SK-N-SH (cell line): ENCODE measurements at regions not wholly inside any gene's neighbourhood (a gene's known extent, or its start where the extent isn't known, plus 50 kb on each side); places are given as distances from the start of the nearest gene placed in this dataset.

Experiments used
- CTCF ChIA-PET: fragments of 300-600, 350-600 bp; formaldehyde crosslinking; extraction: SDS; loops from one replicate; lab custom pipeline; 2021; lab: Yijun Ruan, JAX
- POLR2A ChIA-PET: fragments of 350-600 bp; sonication (Branson Sonifier 250); formaldehyde crosslinking; extraction: SDS; loops from one replicate; lab custom pipeline; 2020; ENCODE audit warnings: antibody characterized with exemption, inconsistent platforms; lab: Yijun Ruan, JAX
- DNase-seq: peaks from one replicate; pipeline ENCODE4 v3.0.0; 2012
- H2AFZ ChIP-seq: fragments of 200-600 bp; sonication (generic); 2 replicates; pipeline ENCODE4 v1.8.1; 2016; ENCODE audit warnings: antibody characterized with exemption, mild to moderate bottlenecking, low read depth
- H3F3A ChIP-seq: fragments of 200-600 bp; sonication (generic); replicated peaks from 2 replicates; pipeline ENCODE3; 2016; ENCODE audit warnings: antibody characterized with exemption, mild to moderate bottlenecking; ENCODE audit not compliant: insufficient read depth
- H3K27ac ChIP-seq, 2 experiments: fragments of 200-500 bp in 1 of 2; fragments of 200-600 bp in 1 of 2; sonication (Bioruptor generic) in 1 of 2; sonication (generic), shearing (Covaris generic) in 1 of 2; 2 replicates each; pipeline versions ENCODE4 v1.5.1 to v1.6.1; 2014 to 2016; ENCODE audit warnings: low read depth in 2 of 2, inconsistent platforms in 1 of 2, low read length in 1 of 2, mild to moderate bottlenecking in 1 of 2, mixed read lengths in 1 of 2
- H3K27me3 ChIP-seq: fragments of 200-600 bp; sonication (generic), shearing (Covaris generic); 2 replicates; pipeline ENCODE4 v1.6.1; 2016; ENCODE audit warnings: mixed run types; ENCODE audit not compliant: insufficient read depth
- H3K36me3 ChIP-seq, 2 experiments: fragments of 200-500 bp in 1 of 2; fragments of 200-600 bp in 1 of 2; sonication (Bioruptor generic) in 1 of 2; sonication (generic) in 1 of 2; replicated peaks in 1 of 2; 2 replicates each; pipeline versions ENCODE3 to v1.5.1; 2014 to 2016; ENCODE audit warnings: low read length in 1 of 2, mild to moderate bottlenecking in 1 of 2; ENCODE audit not compliant: insufficient read depth in 2 of 2, control insufficient read depth in 1 of 2
- H3K4me1 ChIP-seq, 2 experiments: fragments of 200-500 bp in 1 of 2; fragments of 200-600 bp in 1 of 2; sonication (Bioruptor generic) in 1 of 2; sonication (generic), shearing (Covaris generic) in 1 of 2; 2 replicates each; pipeline versions ENCODE4 v1.5.1 to v1.6.1; 2014 to 2016; ENCODE audit warnings: low read depth in 1 of 2, low read length in 1 of 2, mixed run types in 1 of 2; ENCODE audit not compliant: insufficient read depth in 2 of 2, control insufficient read depth in 1 of 2
- H3K4me2 ChIP-seq: fragments of 200-600 bp; sonication (generic), shearing (Covaris generic); 2 replicates; pipeline ENCODE4 v1.6.1; 2017; ENCODE audit warnings: mixed run types
- H3K4me3 ChIP-seq, 2 experiments: fragments of 200-500 bp in 1 of 2; fragments of 200-600 bp in 1 of 2; sonication (Bioruptor generic) in 1 of 2; sonication (generic), shearing (Covaris generic) in 1 of 2; 2 replicates each; pipeline versions ENCODE4 v1.5.1 to v1.8.1; 2014 to 2016; ENCODE audit warnings: low read depth in 2 of 2, inconsistent platforms in 1 of 2, low read length in 1 of 2, mild to moderate bottlenecking in 1 of 2, mixed read lengths in 1 of 2, moderate library complexity in 1 of 2
- H3K79me2 ChIP-seq: fragments of 200-600 bp; sonication (generic); 2 replicates; pipeline ENCODE4 v1.8.1; 2017; ENCODE audit warnings: mild to moderate bottlenecking; ENCODE audit not compliant: insufficient read depth
- H3K9ac ChIP-seq: fragments of 200-600 bp; sonication (generic); 2 replicates; pipeline ENCODE4 v1.6.1; 2017; ENCODE audit warnings: mixed run types
- H3K9me2 ChIP-seq: fragments of 200-600 bp; sonication (generic); 2 replicates; pipeline ENCODE4 v1.6.1; 2017; ENCODE audit warnings: mixed run types
- H3K9me3 ChIP-seq: fragments of 200-600 bp; sonication (generic); 2 replicates; pipeline ENCODE4 v1.6.1; 2017; ENCODE audit warnings: mixed run types, mild to moderate bottlenecking, moderate library complexity
- H4K20me1 ChIP-seq: fragments of 200-600 bp; sonication (generic); 2 replicates; pipeline ENCODE4 v1.6.1; 2017; ENCODE audit warnings: mild to moderate bottlenecking, mixed run types; ENCODE audit not compliant: insufficient read depth
- CHD2 ChIP-seq: fragments of 150-350 bp; IDR thresholded peaks from 2 replicates; pipeline ENCODE4 v1.6.1; 2018; ENCODE audit warnings: low read length; ENCODE audit not compliant: partially characterized antibody
- CTCF ChIP-seq: fragments of 200-600 bp; sonication (generic); IDR thresholded peaks from 2 replicates; pipeline ENCODE4 v1.6.1; 2017; ENCODE audit warnings: antibody characterized with exemption, mild to moderate bottlenecking, moderate library complexity
- EP300 ChIP-seq, 2 experiments: IDR thresholded peaks; 2 replicates each; pipeline versions ENCODE4 v1.4.0 to v1.6.1; 2012; ENCODE audit warnings: borderline replicate concordance in 1 of 2, low read depth in 1 of 2, low read length in 1 of 2
- FOSL2 ChIP-seq: IDR thresholded peaks from 2 replicates; pipeline ENCODE4 v1.4.0; 2012; ENCODE audit warnings: low read depth, mild to moderate bottlenecking, moderate library complexity, borderline replicate concordance
- FOXJ3 ChIP-seq: sonication (generic); formaldehyde crosslinking; IDR thresholded peaks from 2 replicates; pipeline ENCODE4 v1.5.1; 2020; ENCODE audit warnings: mild to moderate bottlenecking, missing genetic modification reagents
- GABPA ChIP-seq: IDR thresholded peaks from 2 replicates; pipeline ENCODE4 v1.4.0; 2012; ENCODE audit warnings: low read depth, mild to moderate bottlenecking
- JUND ChIP-seq: IDR thresholded peaks from 2 replicates; pipeline ENCODE4 v1.4.0; 2012
- MAX ChIP-seq: IDR thresholded peaks from 2 replicates; pipeline ENCODE4 v1.4.0; 2012; ENCODE audit warnings: low read depth
- MEF2A ChIP-seq: IDR thresholded peaks from 2 replicates; pipeline ENCODE4 v1.4.0; 2012; ENCODE audit warnings: low read depth, borderline replicate concordance
- MXI1 ChIP-seq: IDR thresholded peaks from 2 replicates; pipeline ENCODE4 v1.6.1; 2012; ENCODE audit warnings: mild to moderate bottlenecking, low read depth, low read length, improper control_type of control experiment
- NFIC ChIP-seq: IDR thresholded peaks from 2 replicates; pipeline ENCODE4 v1.4.0; 2012; ENCODE audit warnings: borderline replicate concordance
- NRF1 ChIP-seq: IDR thresholded peaks from 2 replicates; pipeline ENCODE4 v1.6.1; 2012; ENCODE audit warnings: low read depth, mild to moderate bottlenecking, low read length
- PBX3 ChIP-seq: IDR thresholded peaks from 2 replicates; pipeline ENCODE4; 2012
- POLR2AphosphoS5 ChIP-seq: IDR thresholded peaks from 2 replicates; pipeline ENCODE4 v1.6.1; 2012; ENCODE audit warnings: low read depth, low read length
- RAD21 ChIP-seq: IDR thresholded peaks from 2 replicates; pipeline ENCODE4 v1.6.1; 2012; ENCODE audit warnings: mild to moderate bottlenecking, low read length
- RCOR1 ChIP-seq: fragments of 150-350 bp; IDR thresholded peaks from 2 replicates; pipeline ENCODE4 v1.6.1; 2017; ENCODE audit warnings: antibody characterized with exemption, low read length
- RFX5 ChIP-seq: IDR thresholded peaks from 2 replicates; pipeline ENCODE4 v1.6.1; 2012; ENCODE audit warnings: mild to moderate bottlenecking, improper control_type of control experiment, low read length
- TAF1 ChIP-seq: IDR thresholded peaks from 2 replicates; pipeline ENCODE4 v1.6.1; 2012; ENCODE audit warnings: low read depth, mild to moderate bottlenecking, low read length, moderate library complexity, borderline replicate concordance
- TCF12 ChIP-seq: IDR thresholded peaks from 2 replicates; pipeline ENCODE4 v1.4.0; 2012
- WGBS: methylation state at CpG from one replicate; pipeline ENCODE4 v1.1.6; 2017; ENCODE audit warnings: low lambda C conversion rate; 5-methylcytosine and 5-hydroxymethylcytosine counted together
- TF ChIP-seq, protein P1 (sequence below): IDR thresholded peaks from 2 replicates; pipeline ENCODE4 v1.4.0; 2012; ENCODE audit warnings: low read depth, borderline replicate concordance
- TF ChIP-seq, protein P2 (sequence below): fragments of 150-350 bp; IDR thresholded peaks from 2 replicates; pipeline ENCODE4 v1.6.1; 2017; ENCODE audit warnings: antibody characterized with exemption, low read length, low read depth, borderline replicate concordance

DNA sequence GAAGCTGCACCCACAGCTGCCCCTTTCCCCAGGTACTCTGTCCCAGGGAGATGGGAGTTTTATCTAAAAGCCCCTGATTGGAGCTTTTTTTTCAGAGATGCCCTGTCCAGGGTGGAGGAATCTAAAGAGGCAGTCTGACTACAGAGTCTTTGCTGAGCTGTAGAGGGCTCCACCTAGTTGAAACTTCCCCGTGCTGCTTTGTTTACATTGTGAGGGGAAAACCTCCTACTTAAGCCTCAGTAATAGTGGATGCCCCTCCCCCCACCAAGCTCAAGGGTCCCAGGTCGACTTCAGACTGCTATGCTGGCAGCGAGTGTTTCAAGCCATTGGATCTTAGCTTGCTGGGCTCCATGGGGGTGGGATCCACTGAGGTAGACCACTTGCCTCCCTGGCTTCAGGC, 470.1 kb upstream of the LARGE1 start:
- Histone ChIP-seq H3K79me2 (no peaks in the 10 kb centered on the region), H3K27me3 (no peaks in the 10 kb centered on the region), H3K4me2 (no peak overlapping the region), H3K36me3 (no peaks in the 10 kb centered on the region), H4K20me1 (no peaks in the 10 kb centered on the region), H3K27ac (no peak overlapping the region), H3K9me3 (no peaks in the 10 kb centered on the region), H2AFZ (no peak overlapping the region), H3F3A (no peaks in the 10 kb centered on the region), H3K9me2 (no peaks in the 10 kb centered on the region), H3K4me1 (no peaks in the 10 kb centered on the region), H3K4me3 (no peak overlapping the region), H3K9ac (no peak overlapping the region)
- no peak for DNase-seq
- TF ChIP-seq RCOR1 = no peak
- TF ChIP-seq RAD21 = no peak
- TF ChIP-seq TCF12 = no peak
- TF ChIP-seq TAF1 = no peak
- TF ChIP-seq MAX = no peak
- TF ChIP-seq, protein P1, sequence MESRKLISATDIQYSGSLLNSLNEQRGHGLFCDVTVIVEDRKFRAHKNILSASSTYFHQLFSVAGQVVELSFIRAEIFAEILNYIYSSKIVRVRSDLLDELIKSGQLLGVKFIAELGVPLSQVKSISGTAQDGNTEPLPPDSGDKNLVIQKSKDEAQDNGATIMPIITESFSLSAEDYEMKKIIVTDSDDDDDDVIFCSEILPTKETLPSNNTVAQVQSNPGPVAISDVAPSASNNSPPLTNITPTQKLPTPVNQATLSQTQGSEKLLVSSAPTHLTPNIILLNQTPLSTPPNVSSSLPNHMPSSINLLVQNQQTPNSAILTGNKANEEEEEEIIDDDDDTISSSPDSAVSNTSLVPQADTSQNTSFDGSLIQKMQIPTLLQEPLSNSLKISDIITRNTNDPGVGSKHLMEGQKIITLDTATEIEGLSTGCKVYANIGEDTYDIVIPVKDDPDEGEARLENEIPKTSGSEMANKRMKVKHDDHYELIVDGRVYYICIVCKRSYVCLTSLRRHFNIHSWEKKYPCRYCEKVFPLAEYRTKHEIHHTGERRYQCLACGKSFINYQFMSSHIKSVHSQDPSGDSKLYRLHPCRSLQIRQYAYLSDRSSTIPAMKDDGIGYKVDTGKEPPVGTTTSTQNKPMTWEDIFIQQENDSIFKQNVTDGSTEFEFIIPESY = no peak
- no peak for TF ChIP-seq FOSL2
- no peak for TF ChIP-seq CHD2
- no peak for TF ChIP-seq FOXJ3 (CRISPR knock-in tag)
- TF ChIP-seq NRF1 = no peak
- no peak for TF ChIP-seq CTCF
- TF ChIP-seq GABPA = no peak
- TF ChIP-seq PBX3 = no peak
- TF ChIP-seq POLR2AphosphoS5 = no peak
- no peak for TF ChIP-seq EP300 (IDR thresholded peaks at IDR 0.05; ENCODE audit: borderline replicate concordance in 1 of 2, low read depth in 1 of 2, low read length in 1 of 2)
- 0% methylated on average over 3 of the region's 3 CpGs for WGBS
- CTCF ChIA-PET = no interaction called here
- POLR2A ChIA-PET = no interaction called here

- H3K9me2 ChIP-seq = no peaks in the 10 kb centered on the region
- H3K79me2 ChIP-seq = no peaks in the 10 kb centered on the region
- H4K20me1 ChIP-seq = no peaks in the 10 kb centered on the region
- H2AFZ ChIP-seq = no peak overlapping the region
- CTCF ChIA-PET = no interaction called here
- DNase-seq = no peak
- no peaks in the 10 kb centered on the region for H3K4me1 ChIP-seq
- H3K4me3 ChIP-seq = no peak overlapping the region
- H3K27me3 ChIP-seq = no peaks in the 10 kb centered on the region
- H3F3A ChIP-seq = no peaks in the 10 kb centered on the region
- H3K9me3 ChIP-seq = no peaks in the 10 kb centered on the region
- H3K27ac ChIP-seq = no peak overlapping the region
- H3K36me3 ChIP-seq = no peaks in the 10 kb centered on the region
- WGBS = 5% methylated on average over 4 of the region's 4 CpGs
- no peak overlapping the region for H3K4me2 ChIP-seq
- POLR2A ChIA-PET = no interaction called here
- H3K9ac ChIP-seq = no peak overlapping the region
- TF ChIP-seq RCOR1 (no peak), MXI1 (no peak), JUND (no peak), RFX5 (no peak), FOXJ3 (CRISPR knock-in tag) (no peak), CTCF (no peak), NRF1 (no peak), EP300 (IDR thresholded peaks at IDR 0.05; ENCODE audit: borderline replicate concordance in 1 of 2, low read depth in 1 of 2, low read length in 1 of 2) (no peak), MEF2A (no peak), NFIC (no peak), TAF1 (no peak)
- TF ChIP-seq, protein P2, sequence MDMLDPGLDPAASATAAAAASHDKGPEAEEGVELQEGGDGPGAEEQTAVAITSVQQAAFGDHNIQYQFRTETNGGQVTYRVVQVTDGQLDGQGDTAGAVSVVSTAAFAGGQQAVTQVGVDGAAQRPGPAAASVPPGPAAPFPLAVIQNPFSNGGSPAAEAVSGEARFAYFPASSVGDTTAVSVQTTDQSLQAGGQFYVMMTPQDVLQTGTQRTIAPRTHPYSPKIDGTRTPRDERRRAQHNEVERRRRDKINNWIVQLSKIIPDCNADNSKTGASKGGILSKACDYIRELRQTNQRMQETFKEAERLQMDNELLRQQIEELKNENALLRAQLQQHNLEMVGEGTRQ = no peak
Observed at GRCh38 chr22:34395370-34395769, 475.1 kb upstream of the LARGE1 start.
